Body of pancreas (tissue), 4 donors: ENCODE measurements at regions not wholly inside any gene's neighbourhood (a gene's known extent, or its start where the extent isn't known, plus 50 kb on each side); places are given as distances from the start of the nearest gene placed in this dataset.

ENCODE experiments used
- ATAC-seq: fragments of 150-250 bp; one replicate; pipeline ENCODE4 v1.9.1; 2016
- DNase-seq, 4 donors: peaks; one replicate each; pipeline ENCODE4 v3.0.0-alpha.2; 2019
- H3K27ac ChIP-seq, 4 donors: fragments of 200-600 bp; sonication (generic); 1 replicate in 3 of 4; 2 replicates in 1 of 4; pipeline versions ENCODE4 v1.5.1 to v1.6.1; 2016 to 2019; ENCODE audit warnings: mild to moderate bottlenecking in 1 of 4, mixed read lengths in 1 of 4, moderate library complexity in 1 of 4
- H3K27me3 ChIP-seq, 2 donors: fragments of 200-600 bp; sonication (generic); one replicate each; pipeline ENCODE4 v1.6.0; 2016; ENCODE audit warnings: mild to moderate bottlenecking in 1 of 2
- H3K36me3 ChIP-seq, 2 donors: fragments of 200-600 bp; sonication (generic); replicated peaks in 1 of 2; 2 replicates each; pipeline ENCODE4 v1.5.1; 2016; ENCODE audit warnings: low read depth in 2 of 2; ENCODE audit not compliant: insufficient read depth in 1 of 2
- H3K4me1 ChIP-seq: fragments of 200-600 bp; sonication (generic); one replicate; pipeline ENCODE4 v1.6.0; 2016
- H3K4me3 ChIP-seq, 2 donors: fragments of 200-600 bp; sonication (generic); 1 replicate in 1 of 2; 2 replicates in 1 of 2; pipeline ENCODE4 v1.5.1; 2016 to 2019
- H3K9me3 ChIP-seq, 3 donors: fragments of 200-600 bp; sonication (generic); 1 replicate in 2 of 3; 2 replicates in 1 of 3; pipeline ENCODE4 v1.5.1; 2016
- CTCF ChIP-seq, 7 experiments: fragments of 450-650 bp in 4 of 7; fragments of 200-600 bp in 3 of 7; sonication (generic) in 3 of 7; IDR thresholded peaks; one replicate each; pipeline ENCODE4 v1.5.1; 2016 to 2019; ENCODE audit warnings: antibody characterized with exemption in 7 of 7
- POLR2A ChIP-seq, 3 donors: fragments of 450-650 bp; IDR thresholded peaks; one replicate each; pipeline ENCODE4 v1.6.1; 2016; ENCODE audit warnings: antibody characterized with exemption in 3 of 3, mild to moderate bottlenecking in 2 of 3
- WGBS, 2 donors: methylation state at CpG; one replicate each; pipeline ENCODE4 v1.1.5; 2017; 5-methylcytosine and 5-hydroxymethylcytosine counted together
- intact Hi-C: fragments of 100-400 bp; cut with DNase I; formaldehyde crosslinking; loops from one replicate; pipeline ENCODE4 v1.15.1; 2023

GRCh38 chr17:69928611-69929010, 146.4 kb upstream of the KCNJ16 start:
- no peaks in the 10 kb centered on the region for H3K36me3 ChIP-seq
- no peaks in the 10 kb centered on the region for H3K4me1 ChIP-seq
- no peak for TF ChIP-seq CTCF (IDR thresholded peaks at IDR 0.05)
- no peak for TF ChIP-seq POLR2A (IDR thresholded peaks at IDR 0.05)
- H3K27ac ChIP-seq: no peak overlapping the region
- intact Hi-C loops: no loop called here
- DNase-seq (peak in 3 of 4 donors; percentile 7 to 37 (median 7)), ATAC-seq (peak; percentile 35)
- no peaks in the 10 kb centered on the region for H3K27me3 ChIP-seq
- H3K9me3 ChIP-seq: no peaks in the 10 kb centered on the region
- WGBS, 2 donors: 26 to 37% methylated on average over 4 of the region's 4 CpGs
- H3K4me3 ChIP-seq: no peak overlapping the region

- H3K4me3 ChIP-seq: no peak overlapping the region
- no peak for ATAC-seq
- WGBS, 2 donors: 77% methylated on average over 3 of the region's 3 CpGs
- H3K36me3 ChIP-seq: no peaks in the 10 kb centered on the region
- no peak for TF ChIP-seq POLR2A (IDR thresholded peaks at IDR 0.05)
- TF ChIP-seq CTCF (IDR thresholded peaks at IDR 0.05): no peak
- intact Hi-C loops: no loop called here
- H3K4me1 ChIP-seq: no peaks in the 10 kb centered on the region
- no peak overlapping the region for H3K27ac ChIP-seq
- H3K27me3 ChIP-seq: no peaks in the 10 kb centered on the region
- H3K9me3 ChIP-seq: no peaks in the 10 kb centered on the region
- no peak for DNase-seq
Observed at GRCh38 chr17:69936996-69937395, 138.0 kb upstream of the KCNJ16 start.

- TF ChIP-seq CTCF (IDR thresholded peaks at IDR 0.05): no peak
- TF ChIP-seq POLR2A (IDR thresholded peaks at IDR 0.05): no peak
- DNase-seq (no peak), ATAC-seq (no peak)
- H3K36me3 ChIP-seq: no peaks in the 10 kb centered on the region
- no peaks in the 10 kb centered on the region for H3K4me1 ChIP-seq
- intact Hi-C loops: no loop called here
- H3K27me3 ChIP-seq: no peaks in the 10 kb centered on the region
- no peak overlapping the region for H3K27ac ChIP-seq
- no peak overlapping the region for H3K4me3 ChIP-seq
- H3K9me3 ChIP-seq: no peaks in the 10 kb centered on the region
Observed at GRCh38 chr17:69943058-69943457, 132.0 kb upstream of the KCNJ16 start.

- Histone ChIP-seq H3K4me1 (no peaks in the 10 kb centered on the region), H3K9me3 (no peaks in the 10 kb centered on the region), H3K27ac (no peak overlapping the region), H3K27me3 (no peaks in the 10 kb centered on the region), H3K4me3 (no peak overlapping the region), H3K36me3 (no peaks in the 10 kb centered on the region)
- ATAC-seq: no peak
- TF ChIP-seq CTCF (IDR thresholded peaks at IDR 0.05): no peak
- no peak for TF ChIP-seq POLR2A (IDR thresholded peaks at IDR 0.05)
- intact Hi-C loops: no loop called here
- DNase-seq: no peak
- WGBS, 2 donors: 89 to 93% methylated on average over 5 of the region's 5 CpGs
Observed at GRCh38 chr17:69944406-69944805, 130.6 kb upstream of the KCNJ16 start.

- ATAC-seq: no peak
- intact Hi-C loops: no loop called here
- Histone ChIP-seq H3K36me3 (no peaks in the 10 kb centered on the region), H3K27me3 (no peaks in the 10 kb centered on the region), H3K27ac (no peak overlapping the region), H3K4me3 (no peak overlapping the region), H3K9me3 (no peaks in the 10 kb centered on the region), H3K4me1 (no peaks in the 10 kb centered on the region)
- DNase-seq: no peak
- TF ChIP-seq POLR2A (IDR thresholded peaks at IDR 0.05) (no peak), CTCF (IDR thresholded peaks at IDR 0.05) (no peak)
- WGBS, 2 donors: 79 to 83% methylated on average over 3 of the region's 3 CpGs
Observed at GRCh38 chr17:69945698-69946185, 129.3 kb upstream of the KCNJ16 start.
